ENCODE measurements at regions not wholly inside any gene's neighbourhood (a gene's known extent, or its start where the extent isn't known, plus 50 kb on each side); places are given as distances from the start of the nearest gene placed in this dataset.

DNA sequence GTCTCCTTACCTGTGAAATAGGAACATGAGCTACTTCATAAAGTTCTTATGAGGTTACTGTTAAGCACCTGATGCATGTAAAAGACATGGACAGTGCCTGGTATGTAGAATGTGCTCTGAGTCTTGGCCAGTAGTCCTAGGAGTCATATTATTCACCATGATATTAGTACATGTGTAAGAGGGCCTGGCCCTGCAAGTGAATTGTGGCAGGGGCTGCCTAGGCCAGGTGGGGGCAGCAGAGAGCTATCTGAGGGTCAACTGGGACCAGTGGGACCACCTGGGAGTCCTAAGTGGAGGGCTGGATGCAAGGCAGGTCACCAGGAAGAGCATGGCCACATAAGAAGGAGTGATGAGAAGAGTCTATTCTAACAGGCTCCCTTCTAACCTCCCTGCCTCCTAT is 529.5 kb downstream of the SOX6 start:
- H3T11ph ChIP-seq (ENCODE audit: low read length) = no peak overlapping the region
- no peaks in the 10 kb centered on the region for H3K79me2 ChIP-seq (ENCODE audit: insufficient read depth, low read length)
- peak; percentile 95 for TF ChIP-seq CTCF (conservative IDR thresholded peaks at IDR 0.05)
- H2BK15ac ChIP-seq (ENCODE audit: low read depth, low read length) = no peak overlapping the region
- Mint-ChIP-seq H3K36me3 (ENCODE audit: insufficient read depth in 1 of 3, low read depth in 3 of 3) (no peaks in the 10 kb centered on the region; a peak in 1 of 7 replicates), H3K4me1 (peaks cover 0 to 3% of the 10 kb centered on the region in 2 experiments; a peak in 2 of 4 replicates), H3K27ac (no peak overlapping the region), H3K9me3 (no peaks in the 10 kb centered on the region), H3K4me3 (no peak overlapping the region), H3K27me3 (ENCODE audit: low read depth) (peaks cover 3% of the 10 kb centered on the region)
- H3K4ac ChIP-seq (ENCODE audit: low read depth, low read length) = no peak overlapping the region
- H4K20me1 ChIP-seq (ENCODE audit: control insufficient read depth, insufficient read depth, insufficient read length) = no peaks in the 10 kb centered on the region
- H3K79me1 ChIP-seq (ENCODE audit: insufficient read depth, low read depth, low read length, poor library complexity, severe bottlenecking) = no peaks in the 10 kb centered on the region
- no peaks in the 10 kb centered on the region for H3K23me2 ChIP-seq (ENCODE audit: insufficient read length, low read depth, low read length, poor library complexity, severe bottlenecking)
- no peak overlapping the region for H3K4me2 ChIP-seq (ENCODE audit: insufficient read depth, insufficient read length, low read length)
- DNase-seq = peak; percentile 84
- no peaks in the 10 kb centered on the region for H3K27me3 ChIP-seq (ENCODE audit: insufficient read depth, low read length)
- H4K5ac ChIP-seq (ENCODE audit: insufficient read length, low read depth, low read length) = no peak overlapping the region
- no peak overlapping the region for H3K9ac ChIP-seq (ENCODE audit: extremely low read depth, insufficient read length, low read length)
- H4K91ac ChIP-seq (ENCODE audit: insufficient read length, low read depth, low read length) = no peak overlapping the region
- H3K9me3 ChIP-seq (ENCODE audit: control insufficient read depth, low read depth, low read length) = no peaks in the 10 kb centered on the region
- H3K27ac ChIP-seq (ENCODE audit: insufficient read length, low read depth, low read length) = no peak overlapping the region
- no peak overlapping the region for H4K8ac ChIP-seq (replicated peaks; ENCODE audit: insufficient read length, low read depth, low read length)
- H3K23ac ChIP-seq (ENCODE audit: insufficient read length, low read depth, low read length) = no peak overlapping the region
- H3K56ac ChIP-seq (ENCODE audit: insufficient read length, low read depth, low read length) = no peak overlapping the region
- H2BK120ac ChIP-seq (ENCODE audit: low read depth, low read length, poor library complexity, severe bottlenecking) = no peak overlapping the region
- no peaks in the 10 kb centered on the region for H3K4me1 ChIP-seq (ENCODE audit: insufficient read depth, low read length)
- no peak overlapping the region for H3K18ac ChIP-seq (ENCODE audit: insufficient read length, low read depth, low read length)
- no peak overlapping the region for H3K14ac ChIP-seq (ENCODE audit: insufficient read depth, low read length)
- H2BK20ac ChIP-seq (ENCODE audit: low read depth, low read length, poor library complexity, severe bottlenecking) = no peak overlapping the region
- H2BK12ac ChIP-seq (ENCODE audit: insufficient read length, low read depth, low read length) = no peak overlapping the region
- no peak overlapping the region for H2AK5ac ChIP-seq (ENCODE audit: insufficient read length, low read length)
- H2AFZ ChIP-seq (ENCODE audit: low read length) = no peak overlapping the region
- H2BK5ac ChIP-seq (ENCODE audit: insufficient read length, low read length) = no peak overlapping the region

All from H9 (cell line).